ENCODE measurements at regions not wholly inside any gene's neighbourhood (a gene's known extent, or its start where the extent isn't known, plus 50 kb on each side); places are given as distances from the start of the nearest gene placed in this dataset.
"Not testable (repeated sequence)": the region's sequence is repeated elsewhere in the genome, so short reads cannot be mapped to it uniquely, and the experiment has no call there.

- no peak overlapping the region for H3K27ac ChIP-seq (ENCODE audit: low read depth, low read length)
- no peak overlapping the region for H3K4me3 ChIP-seq (ENCODE audit: low read depth, low read length)
- no CpG with 5 or more reads among the region's 3 CpGs for WGBS (ENCODE audit: insufficient coverage)
- no peaks in the 10 kb centered on the region for H3K36me3 ChIP-seq (ENCODE audit: control insufficient read depth, insufficient read depth, low read length)
- no peaks in the 10 kb centered on the region for H3K27me3 ChIP-seq (ENCODE audit: control insufficient read depth, insufficient read depth, low read length)
- H3K4me1 ChIP-seq (ENCODE audit: control insufficient read depth, insufficient read depth, low read length): no peaks in the 10 kb centered on the region
- no peaks in the 10 kb centered on the region for H3K9me3 ChIP-seq (ENCODE audit: control insufficient read depth, insufficient read depth, low read length)
- DNase-seq (ENCODE audit: low read depth in 4 of 6, low spot score in 6 of 6): no peak
Observed at GRCh38 chr1:113307771-113308445, 82.4 kb upstream of the MAGI3 start.

DNA sequence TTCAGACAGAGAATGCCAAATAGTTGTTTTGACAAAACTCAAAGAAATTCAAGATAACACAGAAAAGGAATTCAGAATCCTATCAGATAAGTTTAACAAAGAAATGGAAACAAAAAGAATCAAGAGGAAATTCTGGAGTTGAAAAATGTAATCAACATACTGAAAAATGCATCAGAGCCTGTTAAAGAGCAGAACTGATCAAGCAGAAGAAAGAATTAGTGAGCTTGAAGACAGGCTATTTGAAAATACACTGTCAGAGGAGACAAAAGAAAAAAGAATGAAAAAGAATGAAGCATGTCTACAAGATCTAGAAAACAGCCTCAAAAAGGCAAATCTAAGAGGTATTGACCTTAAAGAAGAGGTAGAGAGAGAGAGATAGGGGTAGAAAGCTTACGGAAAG is 77.7 kb upstream of the MAGI3 start:
- DNase-seq (ENCODE audit: low read depth in 4 of 6, low spot score in 6 of 6); H3K4me1 ChIP-seq (ENCODE audit: control insufficient read depth, insufficient read depth, low read length); H3K27me3 ChIP-seq (ENCODE audit: control insufficient read depth, insufficient read depth, low read length); H3K9me3 ChIP-seq (ENCODE audit: control insufficient read depth, insufficient read depth, low read length); H3K27ac ChIP-seq (ENCODE audit: low read depth, low read length); H3K4me3 ChIP-seq (ENCODE audit: low read depth, low read length); H3K36me3 ChIP-seq (ENCODE audit: control insufficient read depth, insufficient read depth, low read length): not testable (repeated sequence)
- WGBS (ENCODE audit: insufficient coverage): no CpG with 5 or more reads among the region's 1 CpG

- Histone ChIP-seq H3K27ac (ENCODE audit: low read depth, low read length) (no peak overlapping the region), H3K4me1 (ENCODE audit: control insufficient read depth, insufficient read depth, low read length) (no peaks in the 10 kb centered on the region), H3K9me3 (ENCODE audit: control insufficient read depth, insufficient read depth, low read length) (no peaks in the 10 kb centered on the region), H3K4me3 (ENCODE audit: low read depth, low read length) (no peak overlapping the region), H3K27me3 (ENCODE audit: control insufficient read depth, insufficient read depth, low read length) (no peaks in the 10 kb centered on the region), H3K36me3 (ENCODE audit: control insufficient read depth, insufficient read depth, low read length) (no peaks in the 10 kb centered on the region)
- DNase-seq (ENCODE audit: low read depth in 4 of 6, low spot score in 6 of 6): no peak
- WGBS (ENCODE audit: insufficient coverage): no CpG with 5 or more reads among the region's 3 CpGs
Observed at GRCh38 chr1:113314600-113314999, 75.7 kb upstream of the MAGI3 start.

- no peaks in the 10 kb centered on the region for H3K4me1 ChIP-seq (ENCODE audit: control insufficient read depth, insufficient read depth, low read length)
- DNase-seq (ENCODE audit: low read depth in 4 of 6, low spot score in 6 of 6): no peak
- no peak overlapping the region for H3K4me3 ChIP-seq (ENCODE audit: low read depth, low read length)
- H3K27me3 ChIP-seq (ENCODE audit: control insufficient read depth, insufficient read depth, low read length): no peaks in the 10 kb centered on the region
- H3K27ac ChIP-seq (ENCODE audit: low read depth, low read length): no peak overlapping the region
- H3K36me3 ChIP-seq (ENCODE audit: control insufficient read depth, insufficient read depth, low read length): no peaks in the 10 kb centered on the region
- no peaks in the 10 kb centered on the region for H3K9me3 ChIP-seq (ENCODE audit: control insufficient read depth, insufficient read depth, low read length)
Observed at GRCh38 chr1:113320272-113320671, 70.0 kb upstream of the MAGI3 start.

GRCh38 chr1:113320972-113321680 is 69.2 kb upstream of the MAGI3 start:
- Histone ChIP-seq H3K9me3 (ENCODE audit: control insufficient read depth, insufficient read depth, low read length) (no peaks in the 10 kb centered on the region), H3K4me3 (ENCODE audit: low read depth, low read length) (no peak overlapping the region), H3K36me3 (ENCODE audit: control insufficient read depth, insufficient read depth, low read length) (no peaks in the 10 kb centered on the region), H3K27ac (ENCODE audit: low read depth, low read length) (no peak overlapping the region), H3K27me3 (ENCODE audit: control insufficient read depth, insufficient read depth, low read length) (no peaks in the 10 kb centered on the region), H3K4me1 (ENCODE audit: control insufficient read depth, insufficient read depth, low read length) (no peaks in the 10 kb centered on the region)
- WGBS (ENCODE audit: insufficient coverage): no CpG with 5 or more reads among the region's 3 CpGs
- no peak for DNase-seq (ENCODE audit: low read depth in 4 of 6, low spot score in 6 of 6)

DNA sequence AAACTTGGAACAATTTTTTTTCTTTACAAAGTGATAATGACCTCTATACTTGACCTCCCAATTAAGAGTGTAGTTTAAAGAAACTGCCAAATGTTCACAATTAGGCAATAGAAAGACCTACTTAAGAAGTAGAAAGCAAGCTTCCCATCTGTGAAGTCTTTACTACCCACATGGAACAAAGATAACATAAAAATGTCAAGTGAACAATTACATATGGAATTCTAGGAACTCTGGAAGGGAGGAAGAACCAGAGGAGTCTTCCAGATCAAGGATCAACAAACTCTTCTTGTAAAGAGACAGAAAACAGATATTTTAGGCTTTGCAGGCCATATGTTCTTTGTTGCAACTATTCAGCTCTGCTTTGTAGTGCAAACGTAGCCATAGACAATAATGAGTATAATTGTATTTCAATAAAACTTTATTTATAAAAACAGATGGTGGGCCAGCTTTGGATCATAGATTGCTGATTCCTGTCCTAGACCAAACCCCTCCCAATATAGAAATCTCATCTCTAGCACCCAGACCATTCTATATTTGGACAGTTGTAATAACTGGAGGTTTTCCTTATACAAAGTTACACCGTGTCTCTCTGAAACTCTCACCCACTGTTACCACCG is 68.4 kb upstream of the MAGI3 start:
- Histone ChIP-seq H3K36me3 (ENCODE audit: control insufficient read depth, insufficient read depth, low read length) (no peaks in the 10 kb centered on the region), H3K27me3 (ENCODE audit: control insufficient read depth, insufficient read depth, low read length) (no peaks in the 10 kb centered on the region), H3K4me1 (ENCODE audit: control insufficient read depth, insufficient read depth, low read length) (no peaks in the 10 kb centered on the region), H3K9me3 (ENCODE audit: control insufficient read depth, insufficient read depth, low read length) (no peaks in the 10 kb centered on the region), H3K27ac (ENCODE audit: low read depth, low read length) (no peak overlapping the region), H3K4me3 (ENCODE audit: low read depth, low read length) (no peak overlapping the region)
- no peak for DNase-seq (ENCODE audit: low read depth in 4 of 6, low spot score in 6 of 6)
- WGBS (ENCODE audit: insufficient coverage): 92% methylated on average over 2 of the region's 3 CpGs

- H3K4me1 ChIP-seq (ENCODE audit: control insufficient read depth, insufficient read depth, low read length): no peaks in the 10 kb centered on the region
- H3K27me3 ChIP-seq (ENCODE audit: control insufficient read depth, insufficient read depth, low read length): no peaks in the 10 kb centered on the region
- H3K27ac ChIP-seq (ENCODE audit: low read depth, low read length): no peak overlapping the region
- WGBS (ENCODE audit: insufficient coverage): no CpG with 5 or more reads among the region's 1 CpG
- no peak overlapping the region for H3K4me3 ChIP-seq (ENCODE audit: low read depth, low read length)
- DNase-seq (ENCODE audit: low read depth in 4 of 6, low spot score in 6 of 6): no peak
- no peaks in the 10 kb centered on the region for H3K9me3 ChIP-seq (ENCODE audit: control insufficient read depth, insufficient read depth, low read length)
- H3K36me3 ChIP-seq (ENCODE audit: control insufficient read depth, insufficient read depth, low read length): no peaks in the 10 kb centered on the region
Observed at GRCh38 chr1:113322439-113322838, 67.9 kb upstream of the MAGI3 start.

- Histone ChIP-seq H3K9me3 (ENCODE audit: control insufficient read depth, insufficient read depth, low read length) (no peaks in the 10 kb centered on the region), H3K27ac (ENCODE audit: low read depth, low read length) (no peak overlapping the region), H3K36me3 (ENCODE audit: control insufficient read depth, insufficient read depth, low read length) (no peaks in the 10 kb centered on the region), H3K4me3 (ENCODE audit: low read depth, low read length) (no peak overlapping the region), H3K4me1 (ENCODE audit: control insufficient read depth, insufficient read depth, low read length) (no peaks in the 10 kb centered on the region), H3K27me3 (ENCODE audit: control insufficient read depth, insufficient read depth, low read length) (no peaks in the 10 kb centered on the region)
- DNase-seq (ENCODE audit: low read depth in 4 of 6, low spot score in 6 of 6): no peak
- WGBS (ENCODE audit: insufficient coverage): 98% methylated on average over 3 of the region's 3 CpGs
Observed at GRCh38 chr1:113325022-113325421, 65.3 kb upstream of the MAGI3 start.

GRCh38 chr1:113326976-113327375 is 63.3 kb upstream of the MAGI3 start:
- Histone ChIP-seq H3K27ac (ENCODE audit: low read depth, low read length) (no peak overlapping the region), H3K27me3 (ENCODE audit: control insufficient read depth, insufficient read depth, low read length) (no peaks in the 10 kb centered on the region), H3K4me1 (ENCODE audit: control insufficient read depth, insufficient read depth, low read length) (no peaks in the 10 kb centered on the region), H3K36me3 (ENCODE audit: control insufficient read depth, insufficient read depth, low read length) (no peaks in the 10 kb centered on the region), H3K9me3 (ENCODE audit: control insufficient read depth, insufficient read depth, low read length) (no peaks in the 10 kb centered on the region), H3K4me3 (ENCODE audit: low read depth, low read length) (no peak overlapping the region)
- no peak for DNase-seq (ENCODE audit: low read depth in 4 of 6, low spot score in 6 of 6)
- 80% methylated on average over 1 of the region's 2 CpGs for WGBS (ENCODE audit: insufficient coverage)

- no CpG with 5 or more reads among the region's 2 CpGs for whole genome bisulfite sequencing (ENCODE audit: insufficient coverage)
- Histone ChIP-seq H3K4me1 (ENCODE audit: control insufficient read depth, insufficient read depth, low read length) (no peaks in the 10 kb centered on the region), H3K9me3 (ENCODE audit: control insufficient read depth, insufficient read depth, low read length) (peaks cover 1% of the 10 kb centered on the region), H3K27ac (ENCODE audit: low read depth, low read length) (no peak overlapping the region), H3K4me3 (ENCODE audit: low read depth, low read length) (no peak overlapping the region), H3K36me3 (ENCODE audit: control insufficient read depth, insufficient read depth, low read length) (no peaks in the 10 kb centered on the region), H3K27me3 (ENCODE audit: control insufficient read depth, insufficient read depth, low read length) (no peaks in the 10 kb centered on the region)
- peak in 1 of 6 donors; percentile 10 for DNase-seq (ENCODE audit: low read depth in 4 of 6, low spot score in 6 of 6)
Observed at GRCh38 chr1:113333056-113333455, 57.3 kb upstream of the MAGI3 start.

Measured in spinal cord (tissue), 9 donors.